Left colon (tissue), 2 donors: ENCODE measurements at regions not wholly inside any gene's neighbourhood (a gene's known extent, or its start where the extent isn't known, plus 50 kb on each side); places are given as distances from the start of the nearest gene placed in this dataset.
"Not testable (repeated sequence)": the region's sequence is repeated elsewhere in the genome, so short reads cannot be mapped to it uniquely, and the experiment has no call there.

Source experiments
- ATAC-seq: fragments of 200-7000 bp; cut with Tn5 transposase; one replicate; pipeline ENCODE4 v1.9.1; 2020; ENCODE audit warnings: mild to moderate bottlenecking, moderate library complexity
- DNase-seq, 2 donors: peaks; one replicate each; pipeline ENCODE4 v3.0.0-alpha.2; 2020
- intact Hi-C, 2 donors: fragments of 100-400 bp; cut with DNase I in 1 of 2; cut with micrococcal nuclease in 1 of 2; formaldehyde crosslinking; loops; one replicate each; pipeline versions ENCODE4 v1.11.2 to v1.14.0; 2022; cut with DNase I, micrococcal nuclease
- donor health status: DM: no; HTN: no; CAD: no.
- donor health status: DM: yes; HTN: yes; CAD: no.

DNA sequence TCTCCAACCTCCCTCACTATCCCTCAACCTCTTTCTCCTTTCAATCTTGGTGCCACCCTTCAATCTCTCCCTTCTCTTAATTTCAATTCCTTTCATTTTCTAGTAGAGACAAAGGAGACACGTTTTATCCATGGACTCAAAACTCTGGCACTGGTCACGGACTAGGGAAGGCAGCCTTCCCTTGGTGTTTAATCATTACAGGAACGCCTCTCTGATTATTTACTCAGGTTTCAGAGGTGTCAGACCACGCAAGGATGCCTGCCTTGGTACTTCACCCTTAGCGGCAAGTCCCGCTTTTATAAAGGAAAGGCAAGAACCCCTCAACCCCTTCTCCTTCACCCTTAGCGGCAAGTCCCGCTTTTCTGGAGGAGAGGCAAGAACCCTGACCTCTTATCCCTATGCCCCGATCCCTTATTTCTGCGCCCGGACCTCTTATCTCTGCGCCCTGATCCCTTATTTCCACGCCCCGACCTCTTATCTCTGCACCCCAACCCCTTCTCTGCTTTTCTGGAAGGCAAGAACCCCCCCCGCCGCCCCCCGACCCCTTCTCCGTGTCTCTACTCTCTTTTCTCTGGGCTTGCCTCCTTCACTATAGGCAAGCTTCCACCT is 543.1 kb upstream of the HTR2C start:
- ATAC-seq, result not testable (repeated sequence)

GRCh38 chrX:114040111-114040510 is 543.8 kb upstream of the HTR2C start:
- intact Hi-C loops, ATAC-seq, DNase-seq: not testable (repeated sequence)

More for the DNA sequence above, 543.1 kb upstream of the HTR2C start:
- intact Hi-C loops, DNase-seq: not testable (repeated sequence)

DNA sequence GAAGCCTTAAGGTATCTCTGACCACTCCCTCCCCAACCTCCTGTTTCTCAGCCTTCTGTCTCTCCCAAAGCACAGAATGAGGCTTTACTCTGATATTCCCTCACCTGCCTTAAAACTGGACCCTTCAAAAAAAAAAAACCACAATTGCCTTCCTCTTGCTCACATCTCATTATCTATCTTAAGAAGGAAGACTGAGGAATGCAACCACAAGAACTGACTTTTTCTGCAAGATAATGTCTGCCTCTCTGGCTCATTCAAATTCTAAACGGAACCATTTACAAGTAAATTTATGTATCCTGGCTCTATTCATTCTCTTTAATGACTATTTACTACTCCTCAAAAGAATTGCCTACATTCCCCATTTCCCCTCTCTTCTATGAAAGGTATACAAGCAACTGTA is 545.5 kb upstream of the HTR2C start:
- intact Hi-C loops, result no loop called here
- no peak for ATAC-seq

GRCh38 chrX:114037515-114037914 is 546.4 kb upstream of the HTR2C start:
- no peak for DNase-seq
- ATAC-seq, result no peak
- intact Hi-C loops, result no loop called here

More for the DNA sequence above, 545.5 kb upstream of the HTR2C start:
- DNase-seq, result no peak

- DNase-seq (no peak), ATAC-seq (no peak)
- intact Hi-C loops, result no loop called here
Observed at GRCh38 chrX:114028907-114029662, 554.8 kb upstream of the HTR2C start.

DNA sequence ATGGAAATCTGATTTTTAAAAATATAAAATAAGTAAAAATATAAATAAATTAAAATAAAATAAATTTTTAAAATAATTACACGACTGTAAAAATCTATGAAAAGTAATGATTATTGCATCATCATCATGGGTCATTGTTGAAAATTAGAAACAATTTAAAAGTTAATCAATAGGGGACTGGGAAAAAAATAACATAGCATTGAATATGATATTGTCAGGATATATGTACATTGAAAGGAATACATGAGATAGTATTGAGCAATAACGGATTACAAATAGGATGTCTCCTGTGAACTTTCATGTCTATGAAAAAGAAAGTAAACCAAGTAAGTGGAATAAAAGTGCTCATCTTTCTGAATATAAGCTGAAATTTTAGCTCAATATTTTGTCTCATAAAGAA is 566.8 kb upstream of the HTR2C start:
- intact Hi-C loops, result no loop called here
- no peak for ATAC-seq
- no peak for DNase-seq

DNA sequence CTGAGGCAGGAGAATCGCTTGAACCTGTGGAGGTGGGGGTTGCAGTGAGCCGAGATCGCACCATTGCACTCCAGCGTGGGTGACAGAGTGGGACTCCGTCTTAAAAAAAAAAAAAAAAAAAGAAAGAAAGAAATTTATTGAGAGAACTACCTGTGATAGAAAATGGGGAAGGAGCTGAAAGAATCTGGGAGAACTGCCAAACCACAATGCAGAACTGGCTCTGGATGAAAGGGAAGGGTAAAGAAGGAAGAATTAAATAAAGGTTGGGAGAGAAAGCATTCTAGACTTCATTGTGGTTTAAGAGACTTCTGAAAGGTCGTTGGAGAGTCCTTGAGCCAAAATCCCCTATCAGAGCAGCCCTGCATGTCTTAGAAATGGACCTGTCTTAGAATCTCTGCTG is 567.9 kb upstream of the HTR2C start:
- ATAC-seq (no peak), DNase-seq (no peak)
- intact Hi-C loops, result no loop called here

GRCh38 chrX:114006664-114007063 is 577.2 kb upstream of the HTR2C start:
- ATAC-seq, result no peak
- intact Hi-C loops, result no loop called here
- no peak for DNase-seq

GRCh38 chrX:113996781-113997180 is 587.1 kb upstream of the HTR2C start:
- intact Hi-C loops, result no loop called here
- ATAC-seq, result no peak
- DNase-seq, result no peak

DNA sequence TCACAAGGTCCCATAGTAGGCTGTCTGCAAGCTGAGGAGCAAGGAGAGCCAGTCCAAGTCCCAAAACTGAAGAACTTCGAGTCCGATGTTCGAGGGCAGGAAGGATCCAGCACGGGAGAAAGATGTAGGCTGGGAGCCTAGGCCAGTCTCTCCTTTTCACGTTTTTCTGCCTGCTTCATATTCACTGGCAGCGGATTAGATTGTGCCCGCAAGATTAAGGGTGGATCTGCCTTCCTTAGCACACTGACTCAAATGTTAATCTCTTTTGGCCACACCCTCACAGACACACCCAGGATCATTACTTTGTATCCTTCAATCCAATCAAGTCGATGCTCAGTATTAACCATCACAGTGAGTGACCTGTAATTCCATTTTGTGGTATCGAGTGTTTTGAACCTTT is 592.2 kb upstream of the HTR2C start:
- intact Hi-C loops, ATAC-seq, DNase-seq: not testable (repeated sequence)

- ATAC-seq, DNase-seq, intact Hi-C loops: not testable (repeated sequence)
Observed at GRCh38 chrX:113990669-113991068, 593.2 kb upstream of the HTR2C start.

- intact Hi-C loops, DNase-seq, ATAC-seq: not testable (repeated sequence)
Observed at GRCh38 chrX:113988315-113988935, 595.5 kb upstream of the HTR2C start.

- no peak for ATAC-seq
- intact Hi-C loops, result no loop called here
- no peak for DNase-seq
Observed at GRCh38 chrX:113986427-113986826, 597.5 kb upstream of the HTR2C start.

- intact Hi-C loops, result no loop called here
- DNase-seq, result peak in 1 of 2 donors; percentile 31
- ATAC-seq, result peak; percentile 95
Observed at GRCh38 chrX:113982766-113983165, 601.1 kb upstream of the HTR2C start.

- intact Hi-C loops, result no loop called here
- DNase-seq (no peak), ATAC-seq (no peak)
Observed at GRCh38 chrX:113980953-113981352, 602.9 kb upstream of the HTR2C start.

DNA sequence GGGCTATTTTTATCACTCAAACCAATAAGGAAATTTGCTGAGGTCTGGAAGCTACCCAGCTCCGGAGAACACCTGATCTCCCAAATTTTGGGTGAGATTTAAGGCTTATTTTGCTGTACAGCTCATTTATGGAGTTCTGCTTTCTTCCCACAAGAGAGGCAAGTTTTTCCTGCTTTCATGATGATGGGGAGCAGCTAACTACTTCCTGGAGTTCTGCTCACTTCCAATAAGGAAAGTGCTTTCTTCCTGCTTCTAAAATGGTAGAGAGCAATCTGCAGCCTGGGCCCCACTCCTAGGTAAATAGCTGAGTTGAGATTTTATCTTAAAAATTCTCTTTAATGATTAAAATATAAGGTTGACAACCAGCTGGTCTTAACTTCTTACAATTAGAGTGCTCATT is 606.0 kb upstream of the HTR2C start:
- intact Hi-C loops, result no loop called here
- DNase-seq (no peak), ATAC-seq (peak; percentile 58)

DNA sequence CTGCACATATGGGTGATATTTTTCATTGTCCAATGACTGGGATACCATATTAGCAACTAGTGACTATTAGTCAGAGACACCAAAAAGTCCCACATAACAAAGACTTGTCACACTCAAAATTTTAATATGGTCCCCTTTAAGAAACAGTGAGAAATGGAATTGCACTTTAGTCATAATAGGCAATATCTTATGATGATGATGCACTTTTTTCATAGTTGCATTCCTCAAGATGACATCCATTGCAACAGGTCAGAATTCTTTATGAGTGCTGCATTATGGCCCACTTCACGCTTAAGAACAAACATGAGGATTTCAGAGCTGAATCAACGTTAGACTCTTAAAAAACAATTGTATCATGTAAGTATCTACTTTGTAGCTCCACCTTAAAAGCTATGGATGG is 608.4 kb upstream of the HTR2C start:
- DNase-seq (no peak), ATAC-seq (no peak)
- intact Hi-C loops, result no loop called here

DNA sequence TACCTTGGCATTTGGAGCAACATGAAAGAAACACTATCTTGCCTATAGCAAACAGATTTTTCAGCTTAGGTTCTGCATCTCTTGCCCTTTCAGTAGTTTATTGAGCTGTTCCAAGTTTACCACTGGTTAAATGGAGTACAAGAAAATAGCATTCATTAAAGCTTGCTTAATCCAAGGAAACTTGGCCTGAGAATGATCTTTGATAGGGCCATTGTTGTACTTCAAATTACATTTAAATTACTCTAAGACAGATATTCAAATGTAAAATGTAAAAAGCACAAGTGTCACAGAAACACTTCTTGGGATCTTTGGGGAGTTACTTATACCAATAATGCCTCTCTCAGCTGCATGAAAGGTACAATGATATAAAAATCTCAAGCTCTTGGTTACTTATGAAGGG is 609.0 kb upstream of the HTR2C start:
- ATAC-seq (no peak), DNase-seq (no peak)
- intact Hi-C loops, result no loop called here

DNA sequence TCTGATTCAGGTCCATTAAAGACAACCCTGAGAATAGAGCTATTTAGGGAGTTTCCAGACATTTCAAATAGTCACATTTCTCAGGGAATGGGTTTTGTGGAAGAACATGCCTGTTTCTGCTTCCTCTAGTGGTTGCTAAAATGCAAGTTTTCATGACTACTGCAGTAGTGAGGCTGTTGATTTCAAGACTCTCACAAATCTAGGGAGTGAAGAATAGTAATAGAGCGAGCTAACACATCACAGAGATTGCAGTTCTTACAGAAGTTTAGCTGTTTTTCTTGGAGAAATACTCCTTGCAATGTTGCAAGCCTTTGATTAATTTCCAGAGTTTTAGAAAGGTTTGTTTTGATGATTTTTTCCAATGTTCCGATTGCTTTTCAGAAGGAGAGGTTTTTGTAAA is 610.2 kb upstream of the HTR2C start:
- DNase-seq (no peak), ATAC-seq (no peak)
- intact Hi-C loops, result no loop called here

GRCh38 chrX:113966791-113967190 is 617.1 kb upstream of the HTR2C start:
- ATAC-seq, result no peak
- intact Hi-C loops, result no loop called here
- DNase-seq, result no peak
